ENCODE measurements at regions not wholly inside any gene's neighbourhood (a gene's known extent, or its start where the extent isn't known, plus 50 kb on each side); places are given as distances from the start of the nearest gene placed in this dataset.

DNA sequence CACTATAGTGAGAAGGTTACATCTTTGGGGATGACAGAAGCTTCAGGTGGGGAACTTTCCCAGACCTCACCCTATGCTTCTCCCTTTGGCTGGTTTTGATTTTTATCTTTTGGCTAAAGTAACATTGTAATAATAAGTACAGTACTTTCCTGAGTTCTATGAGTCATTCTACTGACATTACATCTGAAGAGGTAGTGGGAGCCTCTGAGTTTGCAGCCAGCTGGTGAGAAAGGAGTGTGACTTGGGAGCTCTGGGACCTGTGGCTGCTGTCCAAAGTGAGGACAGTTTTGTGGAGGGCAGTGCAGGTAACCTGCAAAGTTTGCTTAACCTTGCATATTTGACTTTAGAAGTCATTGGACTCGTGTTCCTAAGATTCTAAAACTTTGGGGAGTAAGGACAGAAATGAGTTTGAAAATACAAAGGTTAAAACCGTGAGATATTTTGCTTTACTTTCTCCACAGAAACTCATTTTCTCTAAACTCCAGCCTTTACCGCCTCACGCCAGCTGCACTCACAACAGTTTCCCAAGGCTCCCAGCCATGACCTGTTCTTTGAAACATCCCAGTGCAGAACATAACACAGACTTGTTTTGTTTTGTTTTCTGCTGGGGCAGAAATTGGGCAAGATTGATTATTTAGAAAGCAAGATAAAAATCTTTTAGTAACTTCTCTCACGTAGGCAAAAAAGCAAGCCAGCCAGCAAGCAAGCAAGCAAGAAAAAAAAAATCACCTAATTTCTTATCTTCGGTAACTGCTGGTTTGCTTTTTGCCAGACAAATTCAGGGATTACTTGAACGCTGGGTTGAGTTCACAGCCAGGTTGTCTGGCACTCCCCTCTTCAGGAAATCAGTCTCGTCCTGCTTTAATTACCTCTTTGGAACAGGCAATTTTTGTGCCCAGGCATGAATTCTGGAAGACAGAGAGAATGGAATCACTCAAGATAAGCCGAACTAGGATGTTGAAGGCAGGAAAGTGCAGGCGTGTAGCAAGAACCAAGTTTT lies 478.3 kb upstream of the ISX start:
- TF ChIP-seq, protein P1, sequence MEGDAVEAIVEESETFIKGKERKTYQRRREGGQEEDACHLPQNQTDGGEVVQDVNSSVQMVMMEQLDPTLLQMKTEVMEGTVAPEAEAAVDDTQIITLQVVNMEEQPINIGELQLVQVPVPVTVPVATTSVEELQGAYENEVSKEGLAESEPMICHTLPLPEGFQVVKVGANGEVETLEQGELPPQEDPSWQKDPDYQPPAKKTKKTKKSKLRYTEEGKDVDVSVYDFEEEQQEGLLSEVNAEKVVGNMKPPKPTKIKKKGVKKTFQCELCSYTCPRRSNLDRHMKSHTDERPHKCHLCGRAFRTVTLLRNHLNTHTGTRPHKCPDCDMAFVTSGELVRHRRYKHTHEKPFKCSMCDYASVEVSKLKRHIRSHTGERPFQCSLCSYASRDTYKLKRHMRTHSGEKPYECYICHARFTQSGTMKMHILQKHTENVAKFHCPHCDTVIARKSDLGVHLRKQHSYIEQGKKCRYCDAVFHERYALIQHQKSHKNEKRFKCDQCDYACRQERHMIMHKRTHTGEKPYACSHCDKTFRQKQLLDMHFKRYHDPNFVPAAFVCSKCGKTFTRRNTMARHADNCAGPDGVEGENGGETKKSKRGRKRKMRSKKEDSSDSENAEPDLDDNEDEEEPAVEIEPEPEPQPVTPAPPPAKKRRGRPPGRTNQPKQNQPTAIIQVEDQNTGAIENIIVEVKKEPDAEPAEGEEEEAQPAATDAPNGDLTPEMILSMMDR (IDR thresholded peaks at IDR 0.05), result no peak
- TF ChIP-seq POLR2AphosphoS5 (IDR thresholded peaks at IDR 0.05), result no peak
